ENCODE measurements at regions not wholly inside any gene's neighbourhood (a gene's known extent, or its start where the extent isn't known, plus 50 kb on each side); places are given as distances from the start of the nearest gene placed in this dataset.

DNA sequence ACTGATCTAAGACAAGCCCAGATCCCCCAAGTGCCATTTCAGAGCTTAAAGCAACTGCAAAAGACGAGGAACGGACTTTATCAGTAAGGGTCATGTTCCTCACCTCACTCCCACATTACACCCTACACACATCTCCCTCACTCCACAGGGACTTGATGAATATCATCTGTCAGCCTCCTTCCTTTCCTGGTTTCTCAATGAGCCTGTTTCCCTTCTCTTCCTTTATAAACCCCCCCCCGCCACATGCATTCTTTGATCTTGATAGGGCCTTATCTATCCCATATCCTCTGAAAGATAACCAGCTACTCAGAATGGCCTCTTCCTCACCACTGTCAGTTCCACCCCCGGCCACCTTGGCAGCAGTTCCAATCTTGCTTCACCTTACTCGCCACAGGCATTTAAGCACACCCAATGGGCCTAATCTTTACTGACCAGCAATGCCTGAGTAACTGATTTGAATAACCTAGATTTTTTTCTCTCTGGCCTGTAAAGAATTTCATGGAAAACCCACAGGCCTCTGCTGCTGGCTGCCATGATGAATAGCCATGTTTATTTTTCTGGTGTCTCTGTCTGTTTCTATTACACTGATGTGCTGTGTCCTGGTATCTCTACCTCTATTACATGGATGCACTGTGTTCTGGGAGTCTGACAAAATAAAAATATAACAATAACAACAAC is 138.7 kb downstream of the PHLDA1 start (continued):
- TF ChIP-seq, protein P1, sequence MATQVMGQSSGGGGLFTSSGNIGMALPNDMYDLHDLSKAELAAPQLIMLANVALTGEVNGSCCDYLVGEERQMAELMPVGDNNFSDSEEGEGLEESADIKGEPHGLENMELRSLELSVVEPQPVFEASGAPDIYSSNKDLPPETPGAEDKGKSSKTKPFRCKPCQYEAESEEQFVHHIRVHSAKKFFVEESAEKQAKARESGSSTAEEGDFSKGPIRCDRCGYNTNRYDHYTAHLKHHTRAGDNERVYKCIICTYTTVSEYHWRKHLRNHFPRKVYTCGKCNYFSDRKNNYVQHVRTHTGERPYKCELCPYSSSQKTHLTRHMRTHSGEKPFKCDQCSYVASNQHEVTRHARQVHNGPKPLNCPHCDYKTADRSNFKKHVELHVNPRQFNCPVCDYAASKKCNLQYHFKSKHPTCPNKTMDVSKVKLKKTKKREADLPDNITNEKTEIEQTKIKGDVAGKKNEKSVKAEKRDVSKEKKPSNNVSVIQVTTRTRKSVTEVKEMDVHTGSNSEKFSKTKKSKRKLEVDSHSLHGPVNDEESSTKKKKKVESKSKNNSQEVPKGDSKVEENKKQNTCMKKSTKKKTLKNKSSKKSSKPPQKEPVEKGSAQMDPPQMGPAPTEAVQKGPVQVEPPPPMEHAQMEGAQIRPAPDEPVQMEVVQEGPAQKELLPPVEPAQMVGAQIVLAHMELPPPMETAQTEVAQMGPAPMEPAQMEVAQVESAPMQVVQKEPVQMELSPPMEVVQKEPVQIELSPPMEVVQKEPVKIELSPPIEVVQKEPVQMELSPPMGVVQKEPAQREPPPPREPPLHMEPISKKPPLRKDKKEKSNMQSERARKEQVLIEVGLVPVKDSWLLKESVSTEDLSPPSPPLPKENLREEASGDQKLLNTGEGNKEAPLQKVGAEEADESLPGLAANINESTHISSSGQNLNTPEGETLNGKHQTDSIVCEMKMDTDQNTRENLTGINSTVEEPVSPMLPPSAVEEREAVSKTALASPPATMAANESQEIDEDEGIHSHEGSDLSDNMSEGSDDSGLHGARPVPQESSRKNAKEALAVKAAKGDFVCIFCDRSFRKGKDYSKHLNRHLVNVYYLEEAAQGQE (IDR thresholded peaks at IDR 0.05; ENCODE audit: unreplicated experiment) = no peak
- TF ChIP-seq ZNF114 (CRISPR knock-in tag; IDR thresholded peaks at IDR 0.05) (no peak), JUNB (IDR thresholded peaks at IDR 0.05; ENCODE audit: unreplicated experiment) (no peak), NANOG (IDR thresholded peaks at IDR 0.05; ENCODE audit: borderline replicate concordance) (no peak), EZH2phosphoT487 (IDR thresholded peaks at IDR 0.05; ENCODE audit: unreplicated experiment) (no peak), STAT1 (IDR thresholded peaks at IDR 0.05; ENCODE audit: unreplicated experiment) (no peak)

- H3K4me1 Mint-ChIP-seq = peaks cover 38% of the 10 kb centered on the region
- no peak overlapping the region for H3K4me2 ChIP-seq
- no peaks in the 10 kb centered on the region for H3K36me3 ChIP-seq (ENCODE audit: insufficient read depth)
- no peak overlapping the region for H3K4me3 Mint-ChIP-seq
- no peaks in the 10 kb centered on the region for H3K79me2 ChIP-seq (replicated peaks; ENCODE audit: insufficient read depth)
- no peaks in the 10 kb centered on the region for H3K27me3 Mint-ChIP-seq (ENCODE audit: insufficient read depth, low read depth, poor library complexity)
- H3K4me3 ChIP-seq = no peak overlapping the region
- H3K36me3 Mint-ChIP-seq (ENCODE audit: low read depth) = no peaks in the 10 kb centered on the region
- no peaks in the 10 kb centered on the region for H3K9me3 Mint-ChIP-seq
- H3K27ac Mint-ChIP-seq = no peak overlapping the region
- H3K27ac ChIP-seq (ENCODE audit: low read depth) = no peak overlapping the region
- ATAC-seq (no peak), DNase-seq (ENCODE audit: low spot score) (no peak)
- no peaks in the 10 kb centered on the region for H3K9me2 ChIP-seq (ENCODE audit: insufficient read depth)
- H4K20me1 ChIP-seq (replicated peaks; ENCODE audit: insufficient read depth) = no peaks in the 10 kb centered on the region
- no peaks in the 10 kb centered on the region for H3K27me3 ChIP-seq (ENCODE audit: insufficient read depth)
- no peak overlapping the region for H2AFZ ChIP-seq
- H3F3A ChIP-seq (replicated peaks; ENCODE audit: low read depth) = no peaks in the 10 kb centered on the region
- peaks cover 29% of the 10 kb centered on the region for H3K4me1 ChIP-seq (ENCODE audit: insufficient read depth)
- no peak for TF ChIP-seq ZNF331 (CRISPR knock-in tag; IDR thresholded peaks at IDR 0.05; ENCODE audit: low read depth)
- no peak for TF ChIP-seq ZNF114 (CRISPR knock-in tag; IDR thresholded peaks at IDR 0.05)
- TF ChIP-seq ETS1 (IDR thresholded peaks at IDR 0.05) = no peak
- no peak for TF ChIP-seq POLR2AphosphoS5 (IDR thresholded peaks at IDR 0.05; ENCODE audit: low read depth)
- no peak for TF ChIP-seq EZH2 (IDR thresholded peaks at IDR 0.05; ENCODE audit: low read depth, unreplicated experiment)
- TF ChIP-seq, protein P2, sequence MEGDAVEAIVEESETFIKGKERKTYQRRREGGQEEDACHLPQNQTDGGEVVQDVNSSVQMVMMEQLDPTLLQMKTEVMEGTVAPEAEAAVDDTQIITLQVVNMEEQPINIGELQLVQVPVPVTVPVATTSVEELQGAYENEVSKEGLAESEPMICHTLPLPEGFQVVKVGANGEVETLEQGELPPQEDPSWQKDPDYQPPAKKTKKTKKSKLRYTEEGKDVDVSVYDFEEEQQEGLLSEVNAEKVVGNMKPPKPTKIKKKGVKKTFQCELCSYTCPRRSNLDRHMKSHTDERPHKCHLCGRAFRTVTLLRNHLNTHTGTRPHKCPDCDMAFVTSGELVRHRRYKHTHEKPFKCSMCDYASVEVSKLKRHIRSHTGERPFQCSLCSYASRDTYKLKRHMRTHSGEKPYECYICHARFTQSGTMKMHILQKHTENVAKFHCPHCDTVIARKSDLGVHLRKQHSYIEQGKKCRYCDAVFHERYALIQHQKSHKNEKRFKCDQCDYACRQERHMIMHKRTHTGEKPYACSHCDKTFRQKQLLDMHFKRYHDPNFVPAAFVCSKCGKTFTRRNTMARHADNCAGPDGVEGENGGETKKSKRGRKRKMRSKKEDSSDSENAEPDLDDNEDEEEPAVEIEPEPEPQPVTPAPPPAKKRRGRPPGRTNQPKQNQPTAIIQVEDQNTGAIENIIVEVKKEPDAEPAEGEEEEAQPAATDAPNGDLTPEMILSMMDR (conservative IDR thresholded peaks at IDR 0.05; ENCODE audit: low read depth in 2 of 2) = no peak
- no peak for TF ChIP-seq CREB1 (CRISPR knock-in tag; IDR thresholded peaks at IDR 0.05; ENCODE audit: low read depth)
- no peak for TF ChIP-seq NANOG (IDR thresholded peaks at IDR 0.05; ENCODE audit: borderline replicate concordance)
- no peak for TF ChIP-seq EZH2phosphoT487 (IDR thresholded peaks at IDR 0.05; ENCODE audit: unreplicated experiment)
- no peak for TF ChIP-seq STAT1 (IDR thresholded peaks at IDR 0.05; ENCODE audit: unreplicated experiment)
- TF ChIP-seq JUNB (IDR thresholded peaks at IDR 0.05; ENCODE audit: unreplicated experiment) = no peak
- TF ChIP-seq, protein P1 (IDR thresholded peaks at IDR 0.05; ENCODE audit: unreplicated experiment) = no peak
These were observed 140.5 kb downstream of the PHLDA1 start for GRCh38 chr12:75891072-75891471.

Measured in GM23338 (cell line).